SKM-1 (cell line): ENCODE measurements at regions not wholly inside any gene's neighbourhood (a gene's known extent, or its start where the extent isn't known, plus 50 kb on each side); places are given as distances from the start of the nearest gene placed in this dataset.
"Not testable (repeated sequence)": the region's sequence is repeated elsewhere in the genome, so short reads cannot be mapped to it uniquely, and the experiment has no call there.

ENCODE experiments used
- DNase-seq: peaks from one replicate; lab custom pipeline; 2025; ENCODE audit not compliant: unreplicated experiment; lab: John Stamatoyannopoulos, UW

DNA sequence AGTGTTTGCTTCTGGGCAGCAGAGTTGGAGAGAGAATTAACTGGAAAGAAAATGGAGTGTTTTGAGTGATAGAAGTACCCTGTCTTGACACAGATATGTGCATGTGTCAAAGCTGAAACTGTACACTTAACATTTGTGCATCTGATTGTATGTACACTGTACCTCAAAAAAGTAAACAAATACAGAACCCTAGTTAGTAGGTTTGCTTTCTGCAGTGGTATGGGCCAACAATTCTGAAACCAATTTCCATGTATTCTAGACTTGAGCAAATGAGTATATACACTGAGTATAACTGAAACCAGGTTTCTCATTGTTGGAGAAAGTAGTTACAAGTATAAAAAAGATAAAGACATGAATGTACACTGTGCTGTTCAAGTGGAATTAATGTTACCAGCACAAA is 52.4 kb downstream of the ELAPOR2 start:
- no peak for DNase-seq

DNA sequence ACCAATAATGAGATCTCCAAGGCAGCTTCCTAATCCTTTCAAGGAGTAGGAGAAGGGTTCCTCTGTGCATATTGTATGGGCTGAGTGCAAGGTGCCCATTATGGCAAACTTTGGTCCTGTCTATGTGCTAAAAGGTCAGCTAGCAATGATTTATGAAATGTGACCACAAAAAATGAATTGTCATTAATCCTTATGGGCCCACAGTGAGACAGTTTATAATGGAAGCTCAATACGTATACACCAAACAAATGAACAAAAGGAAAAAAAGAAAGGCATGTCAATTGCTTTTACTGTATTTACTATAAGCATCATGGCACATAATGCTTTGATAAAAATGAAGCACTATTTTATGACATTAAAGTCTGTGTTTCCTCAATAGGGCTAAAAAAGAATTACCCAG is 54.5 kb downstream of the ELAPOR2 start:
- DNase-seq, result no peak

DNA sequence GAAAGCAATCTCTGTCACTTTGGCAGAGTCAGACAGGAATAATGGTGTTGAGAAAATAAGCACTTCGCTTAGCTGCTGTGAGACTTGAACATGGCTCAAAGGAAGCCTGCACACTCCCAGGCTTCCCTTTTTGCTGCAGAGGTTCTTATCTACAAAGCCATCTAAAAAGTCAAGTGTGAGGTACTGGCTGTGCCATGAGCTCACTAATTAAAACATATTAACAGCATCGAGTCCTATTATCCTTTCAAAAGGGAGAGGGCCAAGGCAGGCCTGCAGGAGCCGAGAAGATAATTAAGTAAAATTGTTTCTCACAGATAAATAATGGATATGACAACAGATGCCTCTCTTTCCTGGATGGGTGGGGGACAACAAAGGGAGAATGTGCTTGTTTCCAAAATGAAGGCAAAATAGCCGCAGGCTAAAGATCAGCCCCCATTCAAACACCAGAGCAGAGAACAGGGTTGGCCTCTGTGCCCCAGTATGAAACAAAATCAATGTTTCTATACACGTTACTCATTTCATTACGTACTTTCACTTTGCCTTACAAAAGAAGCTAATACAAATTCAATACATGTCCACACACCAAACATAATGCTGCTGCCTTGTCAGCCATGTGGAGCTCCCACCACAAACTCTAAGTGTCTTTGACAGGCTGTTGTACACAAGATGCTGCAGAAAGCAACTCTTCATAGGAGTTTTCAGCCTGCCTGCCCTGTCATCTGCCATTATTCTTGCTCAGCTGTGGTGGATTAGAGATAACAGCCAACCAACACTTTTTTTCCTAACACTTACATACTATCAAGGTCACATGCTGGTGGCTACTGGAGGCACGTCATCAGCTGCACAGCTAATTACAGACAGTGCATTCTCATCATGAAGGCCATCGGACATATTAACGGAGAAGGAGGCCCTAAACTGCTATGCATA is 55.3 kb downstream of the ELAPOR2 start:
- no peak for DNase-seq

DNA sequence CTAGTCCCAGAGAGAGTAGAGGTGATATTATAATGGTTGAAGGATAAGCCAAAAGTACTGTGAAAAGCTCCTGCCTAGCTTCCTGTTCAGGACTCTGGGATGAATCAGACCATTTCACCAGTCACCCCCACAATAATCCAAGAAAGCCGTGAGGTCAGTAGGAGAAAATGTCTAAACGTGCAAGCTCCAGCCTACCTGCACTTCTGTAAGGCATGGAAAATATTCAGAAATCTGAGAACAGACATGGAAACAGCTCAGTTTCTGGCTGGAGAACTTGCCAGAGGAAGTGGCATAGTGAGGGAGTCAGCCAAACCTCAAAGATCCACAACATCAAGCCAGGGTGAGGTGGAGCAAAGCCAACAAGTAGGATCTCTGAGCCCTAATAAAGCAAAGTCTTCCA is 58.2 kb downstream of the ELAPOR2 start:
- no peak for DNase-seq

DNA sequence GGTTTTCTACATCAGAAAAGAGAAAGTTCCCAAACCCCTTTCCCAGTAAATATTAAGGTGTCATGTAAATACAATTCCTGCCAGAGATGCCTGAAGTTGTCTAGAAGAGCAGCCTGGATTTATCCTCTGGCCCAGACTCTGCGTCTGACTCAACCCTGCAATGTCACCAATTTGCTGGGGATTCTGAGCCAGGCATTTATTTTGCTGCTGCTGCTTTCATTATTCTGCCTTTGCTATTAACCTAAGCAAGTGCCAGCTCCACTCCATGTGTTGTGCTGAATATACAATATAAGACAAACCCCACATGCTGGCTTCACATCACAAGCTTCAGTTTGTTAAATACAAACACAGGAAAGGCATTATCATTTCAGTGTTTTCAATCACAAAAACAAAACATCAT is 59.1 kb downstream of the ELAPOR2 start:
- DNase-seq, result no peak

DNA sequence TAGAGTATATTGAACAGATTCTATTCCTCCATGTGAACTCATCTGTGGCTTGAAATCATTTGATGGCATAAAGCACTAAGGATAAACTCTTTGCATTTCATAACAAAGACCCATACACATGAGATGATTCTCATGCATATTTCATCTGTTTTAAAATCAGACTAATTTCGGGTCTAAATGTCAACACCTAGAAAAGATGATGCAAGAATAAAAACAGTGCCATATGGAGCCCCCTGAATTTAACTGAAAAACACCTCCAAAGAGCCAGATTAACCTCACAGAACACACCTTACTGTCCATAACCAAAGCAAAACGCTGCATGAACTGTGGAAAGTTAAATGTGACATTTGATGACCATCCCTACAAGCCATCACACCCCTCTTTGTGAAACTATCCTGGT is 59.7 kb downstream of the ELAPOR2 start:
- no peak for DNase-seq

DNA sequence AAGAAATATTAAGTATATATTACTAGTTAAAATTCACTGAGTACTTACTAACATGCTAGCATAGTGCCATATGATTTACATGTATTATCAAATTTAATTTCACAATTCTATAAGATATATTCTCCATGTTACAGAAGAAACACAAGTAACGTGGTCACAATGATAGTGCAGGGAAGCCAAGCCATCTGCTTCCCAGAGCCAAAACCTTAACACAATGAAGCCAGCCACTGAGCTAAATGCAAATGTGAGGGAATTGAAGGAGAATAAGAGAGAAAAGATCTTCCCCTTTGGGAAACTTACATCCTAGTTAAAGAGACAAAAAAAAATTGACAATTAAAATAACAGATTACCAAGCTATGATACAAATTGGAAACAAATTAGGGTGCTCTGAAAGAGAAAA is 63.6 kb downstream of the ELAPOR2 start:
- no peak for DNase-seq

DNA sequence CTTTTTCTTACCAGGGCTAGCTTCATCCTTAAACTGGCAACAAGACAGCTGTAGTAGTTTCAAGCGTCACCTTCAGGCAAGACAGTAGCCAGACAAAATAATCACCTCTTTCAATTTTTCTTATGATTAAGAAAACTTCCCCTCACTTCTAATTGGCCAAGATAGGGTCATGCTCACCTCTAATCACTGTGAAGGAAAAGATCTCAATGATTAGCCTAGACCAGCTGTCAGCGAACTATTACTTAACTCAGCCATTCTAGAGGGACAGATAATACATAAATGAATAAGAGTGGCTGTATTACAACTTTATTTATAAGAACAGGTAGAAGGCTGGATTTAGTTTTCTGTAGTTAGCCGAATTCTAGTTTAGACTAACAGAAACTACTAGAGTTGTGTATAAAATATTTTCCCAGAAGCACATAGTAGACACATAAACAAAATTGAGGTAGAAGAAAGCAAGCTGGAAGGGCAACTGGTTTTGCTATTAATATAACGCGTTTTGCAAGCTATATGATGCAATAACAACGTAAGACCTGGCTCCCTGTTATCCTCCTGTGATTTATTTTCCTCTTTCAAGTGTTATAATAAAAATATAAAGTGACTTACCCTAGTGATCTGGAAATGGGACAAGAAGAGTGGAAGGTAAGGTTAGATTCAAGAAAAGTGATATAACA is 64.3 kb downstream of the ELAPOR2 start:
- DNase-seq, result no peak

DNA sequence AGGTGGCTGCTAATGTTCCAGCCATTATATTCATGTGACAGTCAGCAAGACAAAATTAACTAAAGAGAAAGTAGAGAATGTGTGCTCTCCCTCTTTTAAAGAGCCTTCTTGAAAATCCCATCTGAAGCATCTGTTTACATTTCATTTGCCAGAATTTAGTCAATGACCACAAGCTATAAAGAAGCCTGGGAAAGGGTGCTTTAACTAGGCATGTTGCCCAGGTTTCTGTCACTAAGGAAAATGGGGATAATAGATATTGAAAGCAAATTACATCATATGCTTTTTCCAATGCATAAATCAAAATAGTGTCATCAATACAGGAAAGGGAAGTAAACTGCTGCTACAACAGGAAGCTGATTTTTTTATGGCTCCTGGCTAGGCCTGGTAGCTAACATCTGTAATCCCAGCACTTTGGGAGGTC is 67.7 kb downstream of the ELAPOR2 start:
- DNase-seq, result no peak

DNA sequence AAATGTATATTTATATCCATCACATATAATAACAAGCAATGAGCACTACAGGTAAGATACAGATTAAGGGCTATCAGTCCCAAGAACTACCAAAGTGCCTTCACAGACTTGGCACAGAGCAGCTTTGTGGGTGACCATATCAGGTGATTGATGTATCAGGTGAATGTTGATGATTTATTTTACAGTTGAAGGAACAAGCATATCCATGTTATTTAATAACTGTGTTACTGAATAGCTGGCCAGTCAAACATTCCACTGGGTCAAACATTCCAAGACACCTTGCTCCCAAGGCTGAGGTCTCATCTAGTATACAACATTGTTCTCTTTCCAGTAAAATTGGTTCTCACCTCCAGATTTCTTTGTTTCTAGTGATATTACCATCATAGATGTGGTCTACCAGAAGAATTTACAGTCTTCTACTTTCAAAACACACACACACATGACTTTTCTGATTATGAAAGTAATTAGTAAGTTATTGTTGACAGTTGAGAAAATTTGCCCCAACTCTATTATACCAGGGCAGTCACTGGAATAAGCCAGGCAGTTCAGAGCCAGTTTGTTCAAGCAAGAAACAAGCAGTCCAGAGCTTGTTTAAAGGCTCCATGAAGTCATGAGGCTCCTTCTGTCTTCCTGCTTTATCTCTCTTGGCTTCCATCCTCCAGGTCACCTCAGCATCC is 68.2 kb downstream of the ELAPOR2 start:
- DNase-seq, result no peak

DNA sequence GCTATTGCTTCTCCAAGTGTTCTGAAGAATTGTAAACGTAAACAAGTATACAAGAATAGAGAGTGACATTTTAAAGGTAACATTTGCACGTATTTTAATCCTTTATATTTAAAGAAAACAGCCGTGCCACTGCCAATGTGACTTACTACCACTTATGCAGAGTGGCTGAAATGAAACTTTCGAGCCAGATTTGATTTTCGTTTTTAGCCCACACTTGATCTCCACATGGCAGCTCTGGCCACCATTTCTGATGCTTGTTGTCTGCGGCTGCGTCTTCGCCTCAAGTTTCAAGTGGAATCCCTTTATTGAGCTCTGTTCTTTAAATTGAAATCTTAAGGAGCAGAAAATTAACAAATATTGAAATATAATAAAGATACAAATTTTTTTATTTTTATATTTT is 70.0 kb downstream of the ELAPOR2 start:
- DNase-seq, result no peak

DNA sequence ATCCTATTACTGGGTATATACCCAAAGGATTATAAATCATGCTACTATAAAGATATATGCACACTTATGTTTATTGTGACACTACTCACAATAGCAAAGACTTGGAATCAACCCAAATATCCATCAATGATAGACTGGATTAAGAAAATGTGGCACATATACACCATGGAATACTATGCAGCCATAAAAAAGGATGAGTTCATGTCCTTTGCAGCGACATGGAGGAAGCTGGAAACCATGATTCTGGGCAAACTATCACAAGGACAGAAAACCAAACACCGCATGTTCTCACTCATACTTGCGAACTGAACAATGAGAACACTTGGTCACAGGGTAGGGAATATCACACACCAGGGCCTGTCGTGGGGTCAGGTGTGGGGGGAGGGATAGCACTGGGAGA is 71.6 kb downstream of the ELAPOR2 start:
- not testable (repeated sequence) for DNase-seq

DNA sequence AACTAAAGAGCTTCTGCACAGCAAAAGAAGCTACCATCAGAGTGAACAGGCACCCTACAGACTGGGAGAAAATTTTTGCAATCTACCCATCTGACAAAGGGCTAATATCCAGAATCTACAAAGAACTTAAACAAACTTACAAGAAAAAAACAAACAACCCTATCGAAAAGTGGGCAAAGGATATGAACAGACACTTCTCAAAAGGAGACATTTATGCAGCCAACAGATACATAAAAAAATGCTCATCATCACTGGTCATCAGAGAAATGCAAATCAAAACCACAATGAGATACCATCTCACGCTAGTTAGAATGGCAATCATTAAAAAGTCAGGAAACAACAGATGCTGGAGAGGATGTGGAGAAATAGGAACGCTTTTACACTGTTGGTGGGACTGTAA is 72.1 kb downstream of the ELAPOR2 start:
- not testable (repeated sequence) for DNase-seq

DNA sequence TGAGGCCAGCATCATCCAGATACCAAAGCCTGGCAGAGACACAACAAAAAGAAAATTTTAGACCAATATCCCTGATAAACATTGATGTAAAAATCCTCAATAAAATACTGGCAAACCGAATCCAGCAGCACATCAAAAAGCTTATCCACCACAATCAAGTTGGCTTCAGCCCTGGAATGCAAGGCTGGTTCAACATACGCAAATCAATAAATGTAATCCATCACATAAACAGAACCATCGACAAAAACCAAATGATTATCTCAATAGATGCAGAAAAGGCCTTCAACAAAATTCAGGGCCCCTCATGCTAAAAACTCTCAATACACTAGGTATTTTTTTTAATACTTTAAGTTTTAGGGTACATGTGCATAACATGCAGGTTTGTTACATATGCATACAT is 74.1 kb downstream of the ELAPOR2 start:
- DNase-seq, result not testable (repeated sequence)

DNA sequence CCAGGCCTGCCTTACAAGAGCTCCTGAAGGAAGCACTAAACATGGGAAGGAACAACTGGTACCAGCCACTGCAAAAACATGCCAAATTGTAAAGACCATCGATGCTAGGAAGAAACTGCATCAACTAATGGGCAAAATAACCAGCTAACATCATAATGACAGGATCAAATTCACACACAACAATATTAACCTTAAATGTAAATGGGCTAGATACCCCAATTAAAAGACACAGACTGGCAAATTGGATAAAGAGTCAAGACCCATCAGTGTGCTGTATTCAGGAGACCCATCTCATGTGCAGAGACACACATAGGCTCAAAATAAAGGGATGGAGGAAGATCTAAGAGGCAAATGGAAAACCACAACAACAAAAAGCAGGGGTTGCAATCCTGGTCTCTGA is 75.8 kb downstream of the ELAPOR2 start:
- DNase-seq, result not testable (repeated sequence)

DNA sequence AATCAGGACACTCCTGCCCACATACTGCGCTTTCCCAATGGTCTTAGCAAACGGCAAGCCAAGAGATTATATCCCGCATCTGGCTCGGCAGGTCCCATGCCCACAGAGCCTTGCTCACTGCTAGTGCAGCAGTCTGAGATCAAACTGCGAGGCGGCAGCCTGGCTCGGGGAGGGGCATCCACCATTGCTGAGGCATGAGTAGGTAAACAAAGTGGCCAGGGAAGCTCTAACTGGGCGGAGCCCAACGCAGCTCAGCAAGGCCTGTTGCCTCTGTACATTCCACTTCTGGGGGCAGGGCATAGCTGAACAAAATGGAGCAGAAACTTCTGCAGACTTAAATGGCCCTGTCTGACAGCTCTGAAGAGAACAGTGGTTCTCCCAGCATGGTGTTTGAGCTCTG is 77.5 kb downstream of the ELAPOR2 start:
- not testable (repeated sequence) for DNase-seq

DNA sequence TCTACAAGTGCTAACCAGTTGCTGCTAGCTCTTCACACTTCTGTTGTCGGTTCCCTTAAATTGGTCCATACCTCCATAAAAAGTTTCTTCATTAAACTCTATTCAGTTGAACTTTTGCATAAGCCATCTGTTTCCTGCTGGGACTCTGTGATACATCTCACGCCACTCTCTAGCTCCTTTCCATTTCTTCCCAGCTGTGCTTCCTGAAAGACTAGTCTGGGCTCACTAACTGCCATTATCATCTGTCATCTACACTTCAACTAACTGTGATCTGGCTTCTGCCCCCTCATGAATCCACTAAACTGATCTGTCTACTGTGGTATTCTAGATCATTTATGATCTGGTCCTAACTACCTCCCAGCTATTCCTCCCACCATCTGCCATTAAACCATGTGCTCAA is 78.3 kb downstream of the ELAPOR2 start:
- no peak for DNase-seq

DNA sequence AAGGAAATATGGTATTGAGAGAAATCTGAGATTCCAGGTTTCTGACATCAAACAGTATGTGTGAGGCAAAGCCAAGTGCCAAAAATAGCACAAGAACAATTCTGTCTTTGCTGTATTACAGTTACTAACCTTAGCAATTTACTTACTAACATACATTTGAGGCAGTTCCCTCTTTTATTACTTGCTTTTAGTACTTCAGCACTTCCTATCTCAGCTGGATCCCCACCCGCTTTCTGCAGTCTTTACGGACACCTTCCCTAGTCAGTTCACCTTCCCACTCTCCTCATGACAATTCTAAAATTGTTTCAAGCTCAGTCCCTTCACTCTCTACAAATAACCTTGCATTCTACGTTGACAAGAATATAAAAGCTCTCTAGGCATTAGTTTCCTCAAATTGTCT is 79.2 kb downstream of the ELAPOR2 start:
- DNase-seq, result no peak

DNA sequence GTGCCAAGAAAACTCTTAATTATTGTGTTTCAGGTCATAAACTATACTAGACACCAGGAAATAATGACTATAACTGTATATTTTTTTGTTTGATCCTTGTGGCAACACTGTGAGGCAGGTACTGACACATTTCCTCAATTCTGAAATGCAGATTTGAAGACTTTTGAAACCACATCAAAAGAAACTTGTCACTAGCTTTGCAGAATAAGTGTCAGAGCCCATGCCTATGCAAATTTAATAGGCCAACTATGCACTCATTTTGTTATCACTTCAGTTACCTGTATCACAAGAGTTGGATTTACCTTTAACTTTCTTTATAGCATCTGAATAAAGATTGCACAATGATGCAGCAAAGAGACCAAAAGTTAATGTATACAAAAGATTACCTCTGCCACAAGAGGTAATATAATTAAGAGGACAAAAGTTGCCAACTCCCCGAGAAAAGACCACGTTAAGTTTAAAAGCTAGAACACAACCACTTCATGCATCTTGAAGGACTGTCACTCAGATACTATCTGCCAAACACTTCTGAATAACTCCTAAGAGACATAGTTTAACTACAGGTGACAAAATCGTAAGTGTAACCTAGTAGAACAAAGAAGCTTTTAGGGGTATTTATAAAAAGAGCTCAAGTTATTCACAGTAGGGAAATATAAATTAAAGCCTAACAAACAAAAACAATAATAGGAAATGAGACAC is 80.5 kb downstream of the ELAPOR2 start:
- DNase-seq, result no peak

DNA sequence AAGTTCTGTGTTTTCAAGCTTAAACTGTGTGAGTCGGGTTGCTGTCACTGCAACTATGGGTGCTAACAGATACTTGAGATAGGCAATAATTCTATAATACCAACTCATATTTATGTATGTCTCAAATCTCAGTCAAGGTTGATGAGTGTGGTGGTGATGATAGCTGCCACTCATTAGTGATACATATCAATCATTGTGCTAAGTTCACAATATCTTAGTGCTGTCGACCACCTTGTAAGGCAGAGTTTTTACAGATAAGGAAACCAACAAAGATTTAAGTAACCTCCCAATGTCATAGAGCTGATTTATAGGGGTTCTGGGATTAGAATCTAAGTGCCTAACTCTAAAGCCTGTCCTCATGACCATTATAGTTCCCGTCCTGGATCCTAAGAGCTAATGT is 82.5 kb downstream of the ELAPOR2 start:
- no peak for DNase-seq

DNA sequence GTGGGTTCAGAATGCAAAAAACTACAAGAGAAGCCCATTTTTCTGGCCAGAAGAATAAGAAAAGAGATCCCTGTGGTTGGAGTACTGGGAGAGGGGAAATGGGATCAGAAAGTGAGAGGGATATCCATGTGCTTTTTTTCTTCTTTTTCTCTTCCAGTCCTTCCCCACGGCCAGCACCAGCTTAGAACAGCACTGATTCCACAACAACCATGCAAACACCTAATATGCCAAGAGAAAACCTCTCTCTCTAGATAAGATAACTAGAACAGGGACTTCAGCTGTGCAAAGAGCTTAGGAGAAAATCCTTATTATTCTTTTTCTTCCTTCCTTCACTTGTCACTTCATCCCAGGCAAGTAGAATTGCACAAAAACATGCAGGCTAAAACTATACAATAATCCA is 83.5 kb downstream of the ELAPOR2 start:
- DNase-seq, result no peak
